ENCODE measurements at regions not wholly inside any gene's neighbourhood (a gene's known extent, or its start where the extent isn't known, plus 50 kb on each side); places are given as distances from the start of the nearest gene placed in this dataset.
"Not testable (repeated sequence)": the region's sequence is repeated elsewhere in the genome, so short reads cannot be mapped to it uniquely, and the experiment has no call there.

DNA sequence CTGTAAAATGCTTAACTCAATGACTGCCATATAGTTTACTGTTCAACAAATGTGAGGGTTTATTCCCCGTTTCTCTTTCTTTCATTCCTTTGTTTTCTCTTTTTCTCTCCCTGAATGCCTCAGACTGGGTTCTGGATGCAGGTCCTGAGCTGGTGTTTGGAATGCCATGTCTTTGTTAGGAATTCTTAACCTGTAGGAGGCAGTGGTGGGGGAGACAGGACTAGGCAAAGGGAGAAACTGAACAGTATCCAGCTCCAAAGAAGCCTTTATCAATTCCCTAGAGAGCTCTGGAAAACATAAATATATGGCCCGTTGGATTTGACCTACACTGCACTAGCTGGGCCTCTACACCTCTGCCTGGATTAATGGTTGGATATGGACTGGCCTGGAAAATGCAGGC, 621.2 kb upstream of the SLC35B3 start:
- Histone ChIP-seq H3K4me3 (ENCODE audit: low read depth, low read length) (no peak overlapping the region), H3K36me3 (ENCODE audit: insufficient read depth, low read length) (no peaks in the 10 kb centered on the region), H3K27me3 (ENCODE audit: insufficient read depth, low read length) (no peaks in the 10 kb centered on the region), H3K79me2 (ENCODE audit: control insufficient read depth, insufficient read depth, low read length, unreplicated experiment) (no peaks in the 10 kb centered on the region), H2AFZ (ENCODE audit: low read length, unreplicated experiment) (no peak overlapping the region), H3K27ac (ENCODE audit: low read depth, low read length) (no peak overlapping the region), H3K4me1 (ENCODE audit: control insufficient read depth, insufficient read depth, low read length, unreplicated experiment) (no peaks in the 10 kb centered on the region)

DNA sequence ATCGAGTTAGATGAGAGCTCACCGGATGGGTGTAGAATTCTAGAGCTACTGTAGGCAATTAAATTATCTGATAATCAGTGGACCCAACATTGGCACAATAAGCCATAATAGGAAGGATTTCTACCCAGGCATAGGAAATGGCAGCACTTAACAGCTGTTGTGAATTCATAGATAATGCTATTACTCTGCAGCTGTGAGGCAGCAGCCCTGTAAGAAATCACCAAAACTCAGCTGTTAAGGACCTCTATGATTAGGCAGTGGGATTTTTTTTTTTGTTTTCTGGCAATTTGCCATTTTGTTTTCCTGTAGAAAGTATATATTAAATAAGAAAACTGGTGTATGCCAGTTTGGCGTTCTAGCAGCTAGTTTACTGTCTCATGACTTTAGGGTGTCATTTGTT, 609.1 kb upstream of the SLC35B3 start:
- H3K27ac ChIP-seq (ENCODE audit: low read depth, low read length): no peak overlapping the region
- H3K79me2 ChIP-seq (ENCODE audit: control insufficient read depth, insufficient read depth, low read length, unreplicated experiment): no peaks in the 10 kb centered on the region
- no peak overlapping the region for H2AFZ ChIP-seq (ENCODE audit: low read length, unreplicated experiment)
- H3K36me3 ChIP-seq (ENCODE audit: insufficient read depth, low read length): no peaks in the 10 kb centered on the region
- H3K27me3 ChIP-seq (ENCODE audit: insufficient read depth, low read length): no peaks in the 10 kb centered on the region
- H3K4me3 ChIP-seq (ENCODE audit: low read depth, low read length): no peak overlapping the region
- H3K4me1 ChIP-seq (ENCODE audit: control insufficient read depth, insufficient read depth, low read length, unreplicated experiment): no peaks in the 10 kb centered on the region

DNA sequence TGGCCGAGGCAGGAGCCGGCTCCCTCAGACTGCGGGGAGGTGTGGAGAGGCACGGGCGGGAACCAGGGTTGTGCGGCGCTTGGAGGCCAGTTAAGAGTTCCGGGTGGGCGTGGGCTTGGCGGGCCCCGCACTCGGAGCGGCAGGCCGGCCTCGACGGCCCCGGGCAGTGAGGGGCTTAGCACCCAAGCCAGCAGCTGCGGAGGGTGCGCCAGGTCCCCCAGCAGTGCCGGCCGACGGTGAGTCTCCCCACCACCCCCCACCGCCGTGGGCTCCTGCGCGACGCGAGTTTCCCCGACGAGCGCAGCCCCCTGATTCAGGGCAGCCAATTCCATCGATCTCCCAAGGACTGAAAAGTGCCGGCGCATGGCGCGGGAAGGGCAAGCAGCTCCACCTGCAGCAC, 605.4 kb upstream of the SLC35B3 start:
- H3K36me3 ChIP-seq (ENCODE audit: insufficient read depth, low read length): no peaks in the 10 kb centered on the region
- no peaks in the 10 kb centered on the region for H3K4me1 ChIP-seq (ENCODE audit: control insufficient read depth, insufficient read depth, low read length, unreplicated experiment)
- H3K4me3 ChIP-seq (ENCODE audit: low read depth, low read length): no peak overlapping the region
- no peaks in the 10 kb centered on the region for H3K79me2 ChIP-seq (ENCODE audit: control insufficient read depth, insufficient read depth, low read length, unreplicated experiment)
- no peak overlapping the region for H3K27ac ChIP-seq (ENCODE audit: low read depth, low read length)
- no peak overlapping the region for H2AFZ ChIP-seq (ENCODE audit: low read length, unreplicated experiment)
- H3K27me3 ChIP-seq (ENCODE audit: insufficient read depth, low read length): no peaks in the 10 kb centered on the region

DNA sequence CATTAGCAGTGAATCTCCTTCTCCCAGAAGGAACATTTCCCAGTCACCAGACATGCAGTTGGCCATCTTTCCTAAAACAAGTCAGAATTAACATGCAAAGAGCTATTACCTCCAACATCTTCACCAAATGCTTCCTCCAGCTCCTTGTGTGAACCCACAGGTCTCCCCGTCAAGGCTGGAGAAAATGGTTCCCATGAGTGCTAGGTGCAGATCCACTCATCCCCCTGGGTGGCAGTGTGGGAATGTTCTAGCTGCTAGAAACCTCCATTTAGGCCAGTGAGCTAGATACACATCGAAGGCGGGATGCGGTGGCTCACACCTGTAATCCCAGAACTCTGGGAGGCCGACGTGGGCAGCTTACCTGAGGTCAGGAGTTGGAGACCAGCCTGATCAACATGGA, 603.9 kb upstream of the SLC35B3 start:
- Histone ChIP-seq H3K79me2 (ENCODE audit: control insufficient read depth, insufficient read depth, low read length, unreplicated experiment) (no peaks in the 10 kb centered on the region), H3K27ac (ENCODE audit: low read depth, low read length) (no peak overlapping the region), H3K4me3 (ENCODE audit: low read depth, low read length) (no peak overlapping the region), H3K36me3 (ENCODE audit: insufficient read depth, low read length) (no peaks in the 10 kb centered on the region), H3K27me3 (ENCODE audit: insufficient read depth, low read length) (no peaks in the 10 kb centered on the region), H2AFZ (ENCODE audit: low read length, unreplicated experiment) (no peak overlapping the region), H3K4me1 (ENCODE audit: control insufficient read depth, insufficient read depth, low read length, unreplicated experiment) (no peaks in the 10 kb centered on the region)

DNA sequence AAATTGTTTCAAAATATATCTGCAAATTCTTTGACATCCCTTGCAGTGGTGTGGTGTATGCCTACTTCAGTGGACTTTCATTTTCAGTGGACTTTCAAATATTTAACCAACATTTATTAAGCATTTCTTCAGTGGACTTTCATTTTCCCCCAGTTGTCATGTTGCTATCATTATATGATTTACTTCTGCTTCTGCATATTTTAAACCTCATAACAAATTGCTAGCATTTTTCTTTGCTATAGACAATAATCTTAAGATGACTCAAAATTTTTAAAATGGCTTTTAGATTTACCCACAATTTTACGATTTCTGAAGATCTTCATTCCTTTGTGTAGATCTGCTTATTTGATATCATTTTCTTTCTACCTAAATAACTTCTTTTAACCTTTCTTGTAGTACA, 592.7 kb upstream of the SLC35B3 start:
- no peaks in the 10 kb centered on the region for H3K36me3 ChIP-seq (ENCODE audit: insufficient read depth, low read length)
- H3K4me1 ChIP-seq (ENCODE audit: control insufficient read depth, insufficient read depth, low read length, unreplicated experiment): no peaks in the 10 kb centered on the region
- no peaks in the 10 kb centered on the region for H3K79me2 ChIP-seq (ENCODE audit: control insufficient read depth, insufficient read depth, low read length, unreplicated experiment)
- H3K4me3 ChIP-seq (ENCODE audit: low read depth, low read length): no peak overlapping the region
- no peak overlapping the region for H2AFZ ChIP-seq (ENCODE audit: low read length, unreplicated experiment)
- no peak overlapping the region for H3K27ac ChIP-seq (ENCODE audit: low read depth, low read length)
- H3K27me3 ChIP-seq (ENCODE audit: insufficient read depth, low read length): no peaks in the 10 kb centered on the region

DNA sequence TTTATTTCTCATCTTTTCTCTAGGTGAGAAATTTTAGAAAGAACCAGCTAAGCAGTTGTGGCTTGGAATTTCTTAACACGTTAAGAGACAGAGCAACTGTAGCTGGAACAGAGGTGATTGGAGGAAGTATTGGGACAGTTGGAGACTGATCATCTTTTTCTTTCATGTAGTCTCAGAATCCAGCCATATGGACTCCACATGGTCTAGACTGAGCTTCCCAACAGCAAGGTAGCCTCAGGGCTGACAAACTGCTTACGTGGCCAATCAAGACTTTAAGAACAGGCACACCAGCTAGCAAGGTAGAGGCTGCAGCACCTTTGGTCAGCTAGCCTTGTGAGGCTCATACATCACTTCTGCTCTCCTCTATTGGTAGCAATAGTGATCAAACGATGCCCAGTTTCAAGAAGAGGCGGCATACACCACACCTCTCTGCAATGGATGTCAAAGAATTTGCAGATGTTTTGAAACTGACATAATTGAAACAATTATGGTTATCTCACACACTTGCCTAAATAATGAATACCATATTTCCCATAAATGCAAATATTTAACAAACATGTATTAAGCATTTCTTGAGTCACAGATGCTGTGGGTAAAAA, 590.5 kb upstream of the SLC35B3 start:
- H3K79me2 ChIP-seq (ENCODE audit: control insufficient read depth, insufficient read depth, low read length, unreplicated experiment): no peaks in the 10 kb centered on the region
- no peak overlapping the region for H3K27ac ChIP-seq (ENCODE audit: low read depth, low read length)
- H2AFZ ChIP-seq (ENCODE audit: low read length, unreplicated experiment): no peak overlapping the region
- H3K36me3 ChIP-seq (ENCODE audit: insufficient read depth, low read length): no peaks in the 10 kb centered on the region
- no peaks in the 10 kb centered on the region for H3K27me3 ChIP-seq (ENCODE audit: insufficient read depth, low read length)
- H3K4me1 ChIP-seq (ENCODE audit: control insufficient read depth, insufficient read depth, low read length, unreplicated experiment): no peaks in the 10 kb centered on the region
- H3K4me3 ChIP-seq (ENCODE audit: low read depth, low read length): no peak overlapping the region

DNA sequence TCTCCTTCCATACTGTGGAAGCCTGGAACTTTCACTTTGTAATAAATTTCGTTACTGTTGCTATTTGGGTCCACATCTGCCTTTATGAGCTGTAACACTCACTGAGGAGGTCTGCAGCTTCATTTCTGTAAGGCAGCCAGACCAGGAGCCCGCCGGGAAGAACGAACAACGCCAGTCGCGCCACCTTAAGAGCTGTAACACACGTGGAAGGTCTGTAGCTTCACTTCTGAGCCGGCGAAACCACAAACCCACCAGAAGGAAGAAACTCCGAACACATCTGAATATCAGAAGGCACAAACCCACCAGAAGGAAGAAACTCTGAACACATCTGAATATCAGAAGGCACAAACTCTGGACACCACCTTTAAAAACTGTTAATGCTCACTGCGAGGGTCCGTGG, 589.9 kb upstream of the SLC35B3 start:
- H3K27ac ChIP-seq (ENCODE audit: low read depth, low read length): no peak overlapping the region
- no peaks in the 10 kb centered on the region for H3K4me1 ChIP-seq (ENCODE audit: control insufficient read depth, insufficient read depth, low read length, unreplicated experiment)
- H2AFZ ChIP-seq (ENCODE audit: low read length, unreplicated experiment): no peak overlapping the region
- H3K79me2 ChIP-seq (ENCODE audit: control insufficient read depth, insufficient read depth, low read length, unreplicated experiment): no peaks in the 10 kb centered on the region
- no peaks in the 10 kb centered on the region for H3K27me3 ChIP-seq (ENCODE audit: insufficient read depth, low read length)
- H3K36me3 ChIP-seq (ENCODE audit: insufficient read depth, low read length): no peaks in the 10 kb centered on the region
- H3K4me3 ChIP-seq (ENCODE audit: low read depth, low read length): no peak overlapping the region

DNA sequence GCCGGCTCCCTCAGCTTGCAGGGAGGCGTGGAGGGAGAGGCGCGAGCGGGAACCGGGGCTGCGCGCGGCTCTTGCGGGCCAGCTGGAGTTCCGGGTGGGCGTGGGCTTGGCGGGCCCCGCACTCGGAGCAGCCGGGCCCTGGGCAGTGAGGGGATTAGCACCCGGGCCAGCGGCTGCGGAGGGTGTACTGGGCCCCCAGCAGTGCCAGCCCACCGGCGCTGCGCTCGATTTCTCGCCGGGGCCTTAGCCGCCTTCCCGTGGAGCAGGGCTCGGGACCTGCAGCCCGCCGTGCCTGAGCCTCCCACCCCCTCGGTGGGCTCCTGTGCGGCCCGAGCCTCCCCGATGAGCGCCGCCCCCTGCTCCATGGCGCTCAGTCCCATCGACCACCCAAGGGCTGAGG, 588.9 kb upstream of the SLC35B3 start:
- not testable (repeated sequence) for H3K27me3 ChIP-seq (ENCODE audit: insufficient read depth, low read length); H3K4me3 ChIP-seq (ENCODE audit: low read depth, low read length); H3K36me3 ChIP-seq (ENCODE audit: insufficient read depth, low read length); H2AFZ ChIP-seq (ENCODE audit: low read length, unreplicated experiment); H3K27ac ChIP-seq (ENCODE audit: low read depth, low read length); H3K79me2 ChIP-seq (ENCODE audit: control insufficient read depth, insufficient read depth, low read length, unreplicated experiment); H3K4me1 ChIP-seq (ENCODE audit: control insufficient read depth, insufficient read depth, low read length, unreplicated experiment)

DNA sequence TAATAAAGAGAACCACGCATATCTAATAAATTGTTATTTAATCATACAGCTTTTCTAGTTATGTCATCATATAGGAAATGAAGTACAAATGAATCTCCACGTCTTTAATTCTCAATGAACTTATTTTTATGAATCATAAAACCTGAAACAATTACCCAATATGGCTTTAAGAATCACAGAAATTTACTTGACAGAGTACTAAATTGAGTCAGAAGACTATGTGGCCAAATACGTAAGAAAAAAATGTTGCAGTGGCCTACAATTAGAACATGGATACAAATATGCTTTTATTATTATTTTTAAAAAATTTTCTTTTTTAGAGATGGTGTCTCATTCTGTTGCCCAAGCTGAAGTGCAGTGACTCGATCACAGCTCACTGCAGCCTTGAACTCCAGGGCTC, 584.7 kb upstream of the SLC35B3 start:
- Histone ChIP-seq H3K4me1 (ENCODE audit: control insufficient read depth, insufficient read depth, low read length, unreplicated experiment) (no peaks in the 10 kb centered on the region), H3K4me3 (ENCODE audit: low read depth, low read length) (no peak overlapping the region), H3K79me2 (ENCODE audit: control insufficient read depth, insufficient read depth, low read length, unreplicated experiment) (no peaks in the 10 kb centered on the region), H3K36me3 (ENCODE audit: insufficient read depth, low read length) (no peaks in the 10 kb centered on the region), H2AFZ (ENCODE audit: low read length, unreplicated experiment) (no peak overlapping the region), H3K27me3 (ENCODE audit: insufficient read depth, low read length) (no peaks in the 10 kb centered on the region), H3K27ac (ENCODE audit: low read depth, low read length) (no peak overlapping the region)

DNA sequence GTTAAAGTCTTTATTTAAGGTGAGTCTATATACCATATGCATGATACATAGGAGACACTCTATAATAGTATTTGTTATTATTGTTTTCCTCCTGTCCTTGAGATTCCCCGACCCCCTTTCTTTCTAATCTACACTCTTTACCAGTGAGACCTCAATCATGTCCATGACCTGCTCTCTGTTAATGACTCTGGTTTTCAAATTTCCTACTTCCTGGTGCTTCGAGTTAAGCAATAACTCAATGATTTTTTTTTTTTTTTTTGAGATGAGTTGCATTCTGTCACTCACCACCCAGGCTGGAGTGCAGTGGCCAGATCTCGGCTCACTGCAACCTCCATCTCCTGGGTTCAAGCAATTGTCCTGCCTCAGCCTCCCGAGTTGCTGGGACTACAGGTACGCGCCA, 574.6 kb upstream of the SLC35B3 start:
- Histone ChIP-seq H3K4me1 (ENCODE audit: control insufficient read depth, insufficient read depth, low read length, unreplicated experiment) (no peaks in the 10 kb centered on the region), H3K27ac (ENCODE audit: low read depth, low read length) (no peak overlapping the region), H3K27me3 (ENCODE audit: insufficient read depth, low read length) (no peaks in the 10 kb centered on the region), H2AFZ (ENCODE audit: low read length, unreplicated experiment) (no peak overlapping the region), H3K36me3 (ENCODE audit: insufficient read depth, low read length) (no peaks in the 10 kb centered on the region), H3K4me3 (ENCODE audit: low read depth, low read length) (no peak overlapping the region), H3K79me2 (ENCODE audit: control insufficient read depth, insufficient read depth, low read length, unreplicated experiment) (no peaks in the 10 kb centered on the region)

DNA sequence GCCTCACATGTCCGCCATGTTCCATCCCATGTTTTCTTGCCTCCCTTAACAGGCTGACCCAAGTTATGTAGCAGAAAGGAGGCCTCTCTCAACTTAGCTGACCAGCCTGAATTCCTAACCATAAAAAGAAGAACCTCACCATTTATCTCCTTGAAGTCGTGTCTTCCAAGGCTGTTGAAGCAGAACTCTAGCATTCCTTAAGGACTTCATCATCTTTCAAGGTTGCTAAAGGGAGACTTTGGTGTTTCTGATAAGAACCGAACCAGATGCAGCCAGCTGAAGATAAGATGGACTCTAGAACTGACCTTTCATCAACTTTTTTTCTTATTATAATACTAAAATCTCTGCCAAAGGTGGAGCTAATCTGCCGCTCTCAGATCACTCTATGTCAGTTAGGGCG, 571.7 kb upstream of the SLC35B3 start:
- H3K4me3 ChIP-seq (ENCODE audit: low read depth, low read length): no peak overlapping the region
- H3K27me3 ChIP-seq (ENCODE audit: insufficient read depth, low read length): no peaks in the 10 kb centered on the region
- no peak overlapping the region for H3K27ac ChIP-seq (ENCODE audit: low read depth, low read length)
- H3K79me2 ChIP-seq (ENCODE audit: control insufficient read depth, insufficient read depth, low read length, unreplicated experiment): no peaks in the 10 kb centered on the region
- no peaks in the 10 kb centered on the region for H3K4me1 ChIP-seq (ENCODE audit: control insufficient read depth, insufficient read depth, low read length, unreplicated experiment)
- no peaks in the 10 kb centered on the region for H3K36me3 ChIP-seq (ENCODE audit: insufficient read depth, low read length)
- no peak overlapping the region for H2AFZ ChIP-seq (ENCODE audit: low read length, unreplicated experiment)

Data from ACC112 (cell line).